Liver (tissue), 8 donors: ENCODE measurements at regions not wholly inside any gene's neighbourhood (a gene's known extent, or its start where the extent isn't known, plus 50 kb on each side); places are given as distances from the start of the nearest gene placed in this dataset.

ENCODE experiments used
- DNase-seq: peaks from one replicate; pipeline ENCODE4 v3.0.0-alpha.2; 2017; ENCODE audit warnings: low spot score
- H3K27ac ChIP-seq, 2 donors: one replicate each; pipeline ENCODE4 v1.7.0; 2013; ENCODE audit warnings: inconsistent platforms in 2 of 2, low read length in 2 of 2, control low read depth in 1 of 2, low read depth in 1 of 2, mild to moderate bottlenecking in 1 of 2
- H3K27me3 ChIP-seq, 4 donors: one replicate each; pipeline versions ENCODE4 v1.6.1 to v1.7.0; 2013; ENCODE audit warnings: low read length in 3 of 4, inconsistent platforms in 1 of 4, mild to moderate bottlenecking in 1 of 4, moderate library complexity in 1 of 4; ENCODE audit not compliant: control insufficient read depth in 4 of 4, insufficient read depth in 4 of 4
- H3K36me3 ChIP-seq, 4 donors: one replicate each; pipeline versions ENCODE4 v1.6.1 to v1.7.0; 2013; ENCODE audit warnings: low read length in 3 of 4, mild to moderate bottlenecking in 3 of 4, low read depth in 1 of 4, moderate library complexity in 1 of 4; ENCODE audit not compliant: control insufficient read depth in 4 of 4, insufficient read depth in 3 of 4
- H3K4me1 ChIP-seq, 4 donors: one replicate each; pipeline versions ENCODE4 v1.6.1 to v1.7.0; 2013; ENCODE audit warnings: low read length in 3 of 4, mild to moderate bottlenecking in 3 of 4, moderate library complexity in 1 of 4; ENCODE audit not compliant: control insufficient read depth in 4 of 4, insufficient read depth in 4 of 4
- H3K4me3 ChIP-seq, 3 donors: one replicate each; pipeline versions ENCODE4 v1.6.1 to v1.7.0; 2013; ENCODE audit warnings: low read length in 3 of 3, control low read depth in 1 of 3, low read depth in 1 of 3, mild to moderate bottlenecking in 1 of 3
- H3K9ac ChIP-seq, 2 donors: one replicate each; pipeline ENCODE4 v1.7.0; 2013; ENCODE audit warnings: low read length in 2 of 2, mild to moderate bottlenecking in 2 of 2, moderate library complexity in 2 of 2, control low read depth in 1 of 2, low read depth in 1 of 2
- H3K9me3 ChIP-seq, 4 donors: one replicate each; pipeline versions ENCODE4 v1.6.1 to v1.7.0; 2013; ENCODE audit warnings: low read length in 3 of 4; ENCODE audit not compliant: control insufficient read depth in 4 of 4
- CTCF ChIP-seq: fragments of 150-350 bp; IDR thresholded peaks from 2 replicates; pipeline ENCODE4 v1.5.1; 2017; ENCODE audit warnings: improper control_type of control experiment, low read depth, low read length; ENCODE audit not compliant: missing input control
- FOXA1 ChIP-seq: IDR thresholded peaks from 2 replicates; pipeline ENCODE4 v1.6.1; 2016; ENCODE audit warnings: antibody characterized with exemption
- FOXA2 ChIP-seq: IDR thresholded peaks from 2 replicates; pipeline ENCODE4 v1.6.1; 2016; ENCODE audit warnings: antibody characterized with exemption
- GABPA ChIP-seq, 2 donors: IDR thresholded peaks in 1 of 2; conservative IDR thresholded peaks in 1 of 2; 2 replicates each; pipeline ENCODE4 v1.6.1; 2016; ENCODE audit warnings: antibody characterized with exemption in 2 of 2, mild to moderate bottlenecking in 1 of 2, moderate library complexity in 1 of 2
- HNF4A ChIP-seq, 2 donors: conservative IDR thresholded peaks; 2 replicates each; pipeline ENCODE4 v1.6.1; 2016; ENCODE audit warnings: antibody characterized with exemption in 2 of 2, mild to moderate bottlenecking in 2 of 2
- HNF4G ChIP-seq: IDR thresholded peaks from 2 replicates; pipeline ENCODE4 v1.6.1; 2016; ENCODE audit warnings: antibody characterized with exemption
- JUND ChIP-seq, 2 donors: IDR thresholded peaks; 2 replicates each; pipeline ENCODE4 v1.6.1; 2016; ENCODE audit warnings: antibody characterized with exemption in 2 of 2
- MAX ChIP-seq: IDR thresholded peaks from 2 replicates; pipeline ENCODE4 v1.6.1; 2016; ENCODE audit warnings: antibody characterized with exemption
- NR2F2 ChIP-seq: IDR thresholded peaks from 2 replicates; pipeline ENCODE4 v1.6.1; 2016; ENCODE audit warnings: antibody characterized with exemption
- RAD21 ChIP-seq, 2 donors: IDR thresholded peaks; 2 replicates each; pipeline ENCODE4 v1.6.1; 2016; ENCODE audit warnings: antibody characterized with exemption in 2 of 2, mild to moderate bottlenecking in 2 of 2
- SP1 ChIP-seq: IDR thresholded peaks from 2 replicates; pipeline ENCODE4 v1.6.1; 2018; ENCODE audit warnings: antibody characterized with exemption, mild to moderate bottlenecking
- TAF1 ChIP-seq: conservative IDR thresholded peaks from 2 replicates; pipeline ENCODE4 v1.6.1; 2016; ENCODE audit warnings: antibody characterized with exemption, mild to moderate bottlenecking
- YY1 ChIP-seq: IDR thresholded peaks from 2 replicates; pipeline ENCODE4 v1.6.1; 2016; ENCODE audit warnings: antibody characterized with exemption, mild to moderate bottlenecking
- ZBTB33 ChIP-seq: IDR thresholded peaks from 2 replicates; pipeline ENCODE4 v1.6.1; 2016; ENCODE audit warnings: antibody characterized with exemption
- WGBS: extraction: QIAGEN DNeasy Blood & Tissue Kit; methylation state at CpG from one replicate; pipeline ENCODE4 v1.1.7; 2013; 5-methylcytosine and 5-hydroxymethylcytosine counted together
- TF ChIP-seq, protein P1 (sequence below): IDR thresholded peaks from 2 replicates; pipeline ENCODE4 v1.6.1; 2016; ENCODE audit warnings: antibody characterized with exemption
- donor health status: healthy.
- donor health status: healthy.
- donor health status: healthy.
- donor health status: healthy.
- donor health status: healthy.

- H3K4me1 ChIP-seq: no peaks in the 10 kb centered on the region
- DNase-seq: no peak
- whole genome bisulfite sequencing: 66% methylated on average over 1 of the region's 1 CpG
Measured at GRCh38 chr2:147040298-147041120, 804.3 kb upstream of the ACVR2A start.

DNA sequence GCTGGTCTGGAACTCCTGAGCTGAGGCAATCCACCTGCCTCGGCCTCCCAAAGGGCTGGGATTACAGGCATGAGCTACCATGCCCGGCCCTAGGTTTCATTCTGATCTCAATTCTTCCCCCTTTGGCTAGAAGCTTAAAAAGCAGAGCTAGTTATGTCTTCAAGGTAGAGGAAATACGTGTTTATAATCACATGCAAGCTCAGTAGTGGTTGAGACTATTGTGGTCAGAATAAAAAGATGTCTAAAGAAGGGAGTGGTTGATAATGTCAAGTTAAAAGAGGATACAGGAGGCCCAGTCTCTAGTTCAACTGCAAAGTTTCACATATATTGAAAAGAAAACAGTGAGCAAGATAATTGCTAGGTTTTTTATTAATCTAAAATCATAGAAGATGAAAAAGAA is 807.8 kb upstream of the ACVR2A start:
- Histone ChIP-seq H3K4me3 (no peak overlapping the region), H3K9ac (no peak overlapping the region), H3K27ac (no peak overlapping the region), H3K36me3 (no peaks in the 10 kb centered on the region), H3K4me1 (peaks cover 0 to 1% (median 0%) of the 10 kb centered on the region in 4 donors), H3K27me3 (peaks cover 0 to 3% (median 0%) of the 10 kb centered on the region in 4 donors), H3K9me3 (no peaks in the 10 kb centered on the region)
- WGBS: 78% methylated on average over 3 of the region's 3 CpGs
- TF ChIP-seq FOXA2 (no peak), GABPA (IDR thresholded peaks at IDR 0.05 in 1 of 2, conservative IDR thresholded peaks at IDR 0.05 in 1 of 2) (no peak), YY1 (no peak), JUND (IDR thresholded peaks at IDR 0.05) (no peak), ZBTB33 (no peak), CTCF (no peak), SP1 (no peak), FOXA1 (no peak), RAD21 (IDR thresholded peaks at IDR 0.05) (no peak)
- no peak for DNase-seq

More at GRCh38 chr2:147040298-147041120, 804.3 kb upstream of the ACVR2A start:
- H3K4me3 ChIP-seq: no peak overlapping the region
- peaks cover 0 to 3% (median 0%) of the 10 kb centered on the region in 4 donors for H3K27me3 ChIP-seq
- H3K36me3 ChIP-seq: no peaks in the 10 kb centered on the region
- no peak for TF ChIP-seq MAX
- no peak overlapping the region for H3K27ac ChIP-seq
- H3K9me3 ChIP-seq: no peaks in the 10 kb centered on the region
- no peak overlapping the region for H3K9ac ChIP-seq

DNA sequence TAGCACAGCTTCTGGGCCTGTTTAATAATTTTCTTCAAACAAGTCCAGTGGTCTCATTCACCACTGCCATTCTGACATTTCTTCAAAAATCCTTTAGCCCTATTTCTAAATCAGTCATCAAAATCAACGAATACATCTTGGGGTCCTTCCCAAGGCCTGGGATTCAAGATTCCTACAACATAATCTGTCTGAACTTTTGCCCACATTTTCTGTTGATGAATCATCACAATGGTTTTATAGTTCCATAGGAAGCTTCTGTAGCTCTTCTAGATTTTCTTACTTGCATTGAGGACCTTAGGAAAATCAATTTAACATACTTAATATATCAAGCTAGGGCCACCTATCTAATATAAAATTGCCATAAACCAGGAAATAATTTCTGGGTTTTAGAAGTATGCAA is 811.8 kb upstream of the ACVR2A start:
- peaks cover 0 to 1% (median 0%) of the 10 kb centered on the region in 4 donors for H3K4me1 ChIP-seq
- no peak overlapping the region for H3K9ac ChIP-seq
- WGBS: 70% methylated on average over 1 of the region's 1 CpG
- H3K36me3 ChIP-seq: no peaks in the 10 kb centered on the region
- H3K9me3 ChIP-seq: no peaks in the 10 kb centered on the region
- H3K27me3 ChIP-seq: no peaks in the 10 kb centered on the region
- DNase-seq: no peak
- H3K27ac ChIP-seq: no peak overlapping the region
- no peak overlapping the region for H3K4me3 ChIP-seq
- TF ChIP-seq JUND (IDR thresholded peaks at IDR 0.05) (no peak), ZBTB33 (no peak), FOXA2 (no peak), SP1 (no peak), HNF4G (no peak), NR2F2 (no peak), RAD21 (IDR thresholded peaks at IDR 0.05) (no peak), CTCF (no peak), MAX (no peak), TAF1 (no peak), YY1 (no peak), HNF4A (conservative IDR thresholded peaks at IDR 0.05) (no peak)
- TF ChIP-seq, protein P1, sequence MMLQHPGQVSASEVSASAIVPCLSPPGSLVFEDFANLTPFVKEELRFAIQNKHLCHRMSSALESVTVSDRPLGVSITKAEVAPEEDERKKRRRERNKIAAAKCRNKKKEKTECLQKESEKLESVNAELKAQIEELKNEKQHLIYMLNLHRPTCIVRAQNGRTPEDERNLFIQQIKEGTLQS: no peak
